Muscle of back (tissue), 3 donors: ENCODE measurements at regions not wholly inside any gene's neighbourhood (a gene's known extent, or its start where the extent isn't known, plus 50 kb on each side); places are given as distances from the start of the nearest gene placed in this dataset.

ENCODE experiments used
- DNase-seq, 3 donors: peaks; one replicate each; pipeline versions ENCODE4 v3.0.0 to v3.0.0-alpha.2; 2013

DNA sequence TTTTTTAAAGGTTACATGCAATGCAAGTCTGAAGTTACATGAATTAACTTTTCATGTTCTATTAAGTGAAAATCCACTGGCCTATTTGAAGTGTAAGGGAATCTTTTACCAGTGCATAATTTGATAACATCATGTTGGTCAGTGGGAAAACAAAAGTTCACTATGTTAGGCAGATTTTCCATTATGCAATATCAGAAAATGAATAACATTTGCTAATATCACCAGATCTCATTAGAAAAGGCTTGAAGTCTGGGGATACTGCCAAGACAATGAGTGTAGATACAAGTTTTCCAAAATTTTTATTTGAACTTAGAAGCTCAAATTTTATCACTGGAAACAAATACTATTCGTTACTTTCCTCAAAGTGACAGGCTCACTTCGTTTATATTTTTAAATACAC lies 296.4 kb upstream of the CDH4 start:
- peak; percentile 42 to 53 (median 45) for DNase-seq

DNA sequence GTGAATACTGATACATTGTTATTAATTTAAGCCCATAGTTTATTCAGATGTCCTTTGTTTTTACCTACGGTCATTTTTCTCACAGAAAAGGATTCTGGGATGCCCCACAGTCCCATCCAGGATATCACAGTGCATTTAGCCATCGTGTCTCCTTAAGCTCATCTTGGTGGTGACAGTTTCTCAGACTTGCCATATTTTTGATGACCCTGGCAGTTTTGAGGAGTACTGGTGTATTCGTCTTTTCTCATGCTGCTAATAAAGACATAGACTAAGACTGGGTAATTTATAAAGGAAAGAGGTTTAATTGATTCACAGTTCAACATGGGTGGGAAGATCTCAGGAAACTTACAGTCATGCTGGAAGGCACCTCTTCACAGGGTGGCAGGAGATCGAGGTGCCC lies 295.9 kb upstream of the CDH4 start:
- DNase-seq = no peak

DNA sequence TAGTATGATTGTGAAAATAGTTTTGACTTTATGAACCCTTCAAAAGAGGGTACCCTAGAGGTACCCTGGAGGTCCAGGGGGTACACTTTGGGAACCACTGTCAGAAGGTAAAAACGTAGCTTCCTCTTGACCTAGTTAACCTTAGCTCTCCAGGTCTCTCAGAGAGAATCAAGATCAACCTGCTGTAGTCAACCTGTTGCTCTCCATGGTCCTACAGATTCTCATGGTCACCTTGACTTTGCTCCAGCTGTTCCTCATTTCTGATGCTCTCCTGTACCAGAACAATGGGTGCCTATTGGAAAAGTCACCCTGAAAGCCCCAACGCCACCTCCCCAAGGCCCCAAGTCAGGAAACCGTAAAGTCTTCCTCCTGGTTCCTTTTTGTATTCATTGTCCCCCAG lies 294.4 kb upstream of the CDH4 start:
- DNase-seq = no peak

- no peak for DNase-seq
These were observed 292.1 kb upstream of the CDH4 start for GRCh38 chr20:60959971-60960370.

GRCh38 chr20:60960500-60960899 lies 291.6 kb upstream of the CDH4 start:
- DNase-seq = no peak

- DNase-seq = no peak
These were observed 290.5 kb upstream of the CDH4 start for GRCh38 chr20:60961551-60961950.

- DNase-seq = no peak
These were observed 289.6 kb upstream of the CDH4 start for GRCh38 chr20:60962367-60963045.

GRCh38 chr20:60963146-60963545 lies 288.9 kb upstream of the CDH4 start:
- DNase-seq = peak; percentile 27 to 40 (median 30)

DNA sequence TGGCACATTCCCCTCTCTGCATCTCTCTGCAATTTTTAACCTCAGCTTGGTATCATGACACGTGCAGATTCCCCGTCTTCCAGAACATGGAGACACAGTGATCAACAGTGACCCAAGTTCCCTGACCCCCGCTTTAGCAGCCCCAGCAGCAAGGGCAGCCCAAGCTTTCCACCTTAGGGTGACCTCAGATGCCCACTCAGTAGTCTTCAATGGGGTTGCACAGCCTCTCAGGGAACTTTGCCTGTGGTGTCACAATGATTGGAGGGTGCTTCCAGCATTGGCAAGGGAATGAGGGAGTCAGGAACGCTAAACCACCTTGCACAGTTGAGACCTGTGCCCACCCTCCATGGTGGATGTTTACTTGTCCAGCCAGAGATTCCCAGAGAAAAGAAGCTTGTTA lies 287.1 kb upstream of the CDH4 start:
- DNase-seq = no peak

GRCh38 chr20:60966031-60966430 lies 286.0 kb upstream of the CDH4 start:
- DNase-seq = no peak

- DNase-seq = no peak
These were observed 285.3 kb upstream of the CDH4 start for GRCh38 chr20:60966766-60967165.

DNA sequence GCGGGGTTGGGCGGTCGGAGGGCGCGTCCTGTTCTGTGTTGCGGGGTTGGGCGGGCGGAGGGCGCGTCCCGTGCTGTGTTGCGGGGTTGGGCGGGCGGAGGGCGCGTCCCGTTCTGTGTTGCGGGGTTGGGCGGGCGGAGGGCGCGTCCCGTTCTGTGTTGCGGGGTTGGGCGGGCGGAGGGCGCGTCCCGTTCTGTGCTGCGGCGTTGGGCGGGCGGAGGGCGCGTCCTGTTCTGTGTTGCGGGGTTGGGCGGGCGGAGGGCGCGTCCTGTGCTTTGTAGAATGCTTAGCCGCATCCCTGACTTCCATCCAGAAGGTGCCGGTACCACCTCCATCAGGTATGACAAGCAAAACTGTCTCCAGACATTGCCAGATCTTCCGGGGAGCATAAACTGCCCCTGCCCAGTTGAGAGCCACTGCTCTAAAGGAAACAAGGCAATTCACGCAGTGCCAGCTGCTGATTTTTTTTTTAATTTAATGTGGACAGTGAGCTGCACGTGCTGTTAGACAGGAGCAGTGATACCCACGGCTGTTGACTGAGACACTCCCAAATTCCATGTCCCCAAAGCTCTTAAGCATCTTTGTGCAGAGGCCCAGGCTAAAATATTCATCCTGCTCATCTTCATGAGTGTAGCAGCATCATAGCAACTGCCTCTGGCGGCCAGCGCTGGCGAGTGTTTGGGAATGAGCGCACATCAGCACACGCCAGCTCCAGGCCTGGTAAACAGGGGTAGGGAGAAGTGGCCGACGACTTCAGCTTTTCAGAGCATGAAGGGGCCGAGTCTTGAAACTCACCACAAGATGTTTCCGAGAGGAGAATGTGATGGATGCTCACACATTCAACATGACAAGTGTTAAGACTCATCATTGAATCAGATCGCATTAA lies 284.4 kb upstream of the CDH4 start:
- DNase-seq = no peak

GRCh38 chr20:60968853-60969720 lies 283.0 kb upstream of the CDH4 start:
- no peak for DNase-seq

- no peak for DNase-seq
These were observed 281.5 kb upstream of the CDH4 start for GRCh38 chr20:60970601-60971000.

GRCh38 chr20:60974022-60974421 lies 278.0 kb upstream of the CDH4 start:
- DNase-seq = no peak

GRCh38 chr20:60974441-60974945 lies 277.6 kb upstream of the CDH4 start:
- DNase-seq = no peak

- DNase-seq = no peak
These were observed 275.9 kb upstream of the CDH4 start for GRCh38 chr20:60976139-60976538.

GRCh38 chr20:60976913-60977312 lies 275.1 kb upstream of the CDH4 start:
- DNase-seq = no peak

DNA sequence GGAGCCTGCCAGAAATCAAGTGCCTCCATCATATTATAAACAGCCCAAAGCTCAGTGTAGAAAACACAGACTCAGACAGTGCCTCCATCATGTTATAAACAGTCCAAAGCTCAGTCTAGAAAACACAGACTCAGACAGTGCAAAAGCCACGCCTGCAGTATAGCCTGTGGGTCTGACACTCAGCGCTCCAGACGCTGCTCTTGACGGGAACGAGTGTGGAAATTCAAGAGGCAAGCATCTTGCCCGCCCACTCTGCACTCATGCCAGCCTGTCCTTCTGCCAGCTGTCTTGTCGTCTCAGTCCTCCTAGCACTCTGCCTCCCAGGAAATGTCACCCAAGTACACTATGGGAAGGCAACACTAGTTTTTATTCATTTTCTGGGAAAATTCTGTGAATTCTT lies 274.2 kb upstream of the CDH4 start:
- DNase-seq = peak in 2 of 3 donors; percentile 33 to 35

GRCh38 chr20:60984666-60985065 lies 267.4 kb upstream of the CDH4 start:
- peak in 1 of 3 donors; percentile 17 for DNase-seq

DNA sequence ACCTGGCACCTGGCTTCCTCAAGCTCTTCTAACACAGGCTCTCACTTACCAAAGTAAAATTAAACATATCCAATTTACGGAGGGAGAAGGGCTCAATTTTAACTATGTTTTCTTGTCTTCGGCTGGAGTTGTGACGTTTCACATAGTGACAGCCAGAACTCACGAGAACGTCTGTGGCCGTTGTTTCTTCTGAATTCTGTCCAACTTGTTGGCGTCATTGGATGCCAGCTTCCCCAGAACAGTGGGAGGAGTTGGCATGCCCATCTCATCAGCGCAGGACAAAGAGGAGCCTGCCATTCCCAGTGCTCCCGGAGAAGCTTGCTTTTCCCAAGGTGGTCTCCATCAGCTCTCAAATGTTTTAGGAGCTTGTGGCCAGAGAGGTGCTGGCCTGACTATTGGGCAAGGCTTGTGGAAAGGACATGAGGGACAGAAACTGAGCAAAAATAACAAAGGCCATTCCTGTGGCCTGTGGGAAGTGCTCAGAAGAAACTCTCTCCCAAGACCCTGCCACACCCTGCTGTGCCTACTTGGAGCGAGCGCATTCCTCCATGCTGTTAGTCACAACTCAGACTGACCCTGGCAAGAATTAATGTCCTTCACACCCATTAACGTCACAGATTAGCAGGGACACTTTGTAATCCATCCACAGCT lies 265.4 kb upstream of the CDH4 start:
- no peak for DNase-seq

GRCh38 chr20:60990061-60990460 lies 262.0 kb upstream of the CDH4 start:
- DNase-seq = no peak
